GM23338 (cell line): ENCODE measurements at regions not wholly inside any gene's neighbourhood (a gene's known extent, or its start where the extent isn't known, plus 50 kb on each side); places are given as distances from the start of the nearest gene placed in this dataset.

Experiments
- CREB1 ChIP-seq: fragments of 250-450 bp; sonication (Bioruptor Pico); IDR thresholded peaks from 2 replicates; pipeline ENCODE4 v1.5.0; 2020; ENCODE audit warnings: low read depth, mild to moderate bottlenecking, moderate library complexity
- EZH2 ChIP-seq: fragments of 200-600 bp; sonication (generic); IDR thresholded peaks from one replicate; pipeline ENCODE4 v1.8.0; 2017; ENCODE audit warnings: antibody characterized with exemption, mild to moderate bottlenecking, low read depth; ENCODE audit not compliant: unreplicated experiment
- EZH2phosphoT487 ChIP-seq: fragments of 200-600 bp; sonication (generic); IDR thresholded peaks from one replicate; pipeline ENCODE4 v1.8.1; 2018; ENCODE audit warnings: antibody characterized with exemption; ENCODE audit not compliant: unreplicated experiment
- POLR2AphosphoS5 ChIP-seq: IDR thresholded peaks from 2 replicates; pipeline ENCODE4 v1.6.1; 2016; ENCODE audit warnings: antibody characterized with exemption, low read depth
- STAT1 ChIP-seq: IDR thresholded peaks from one replicate; pipeline ENCODE4 v1.6.1; 2016; ENCODE audit warnings: antibody characterized with exemption; ENCODE audit not compliant: unreplicated experiment
- ZNF331 ChIP-seq: fragments of 250-450 bp; sonication (Bioruptor Pico); IDR thresholded peaks from 2 replicates; pipeline ENCODE4 v1.5.0; 2020; ENCODE audit warnings: low read depth, mild to moderate bottlenecking, moderate library complexity
- TF ChIP-seq, protein P1 (sequence below), 2 experiments: fragments of 200-600 bp in 1 of 2; sonication (generic) in 1 of 2; conservative IDR thresholded peaks; 2 replicates each; pipeline versions ENCODE4 v1.5.1 to v1.6.1; 2016 to 2017; ENCODE audit warnings: antibody characterized with exemption in 2 of 2, low read depth in 2 of 2, mild to moderate bottlenecking in 2 of 2, moderate library complexity in 1 of 2
- TF ChIP-seq, protein P2 (sequence below): IDR thresholded peaks from 2 replicates; pipeline ENCODE4 v1.6.1; 2016; ENCODE audit warnings: antibody characterized with exemption
- TF ChIP-seq, protein P3 (sequence below): IDR thresholded peaks from one replicate; pipeline ENCODE4 v1.6.1; 2018; ENCODE audit warnings: antibody characterized with exemption; ENCODE audit not compliant: unreplicated experiment

DNA sequence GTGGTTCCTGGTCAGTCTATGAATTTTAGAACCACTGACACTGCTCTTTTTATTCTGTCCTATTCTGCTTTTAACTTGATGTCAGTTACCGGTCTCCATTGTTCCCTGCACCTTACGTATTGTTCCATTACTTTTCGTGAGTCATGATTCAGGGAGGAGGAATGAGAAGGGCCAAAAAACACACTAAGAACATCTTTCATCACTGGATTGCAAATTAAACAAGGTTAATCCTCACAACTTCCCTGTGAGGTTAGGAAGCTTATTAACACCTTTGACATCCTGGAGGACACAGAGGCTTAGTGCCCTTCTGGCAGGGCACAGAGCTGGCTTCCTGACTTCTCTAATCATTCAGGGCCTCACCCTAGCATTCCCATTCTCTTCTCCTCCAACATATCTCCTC lies 227.6 kb upstream of the SATB1 start:
- no peak for TF ChIP-seq CREB1
- TF ChIP-seq, protein P1, sequence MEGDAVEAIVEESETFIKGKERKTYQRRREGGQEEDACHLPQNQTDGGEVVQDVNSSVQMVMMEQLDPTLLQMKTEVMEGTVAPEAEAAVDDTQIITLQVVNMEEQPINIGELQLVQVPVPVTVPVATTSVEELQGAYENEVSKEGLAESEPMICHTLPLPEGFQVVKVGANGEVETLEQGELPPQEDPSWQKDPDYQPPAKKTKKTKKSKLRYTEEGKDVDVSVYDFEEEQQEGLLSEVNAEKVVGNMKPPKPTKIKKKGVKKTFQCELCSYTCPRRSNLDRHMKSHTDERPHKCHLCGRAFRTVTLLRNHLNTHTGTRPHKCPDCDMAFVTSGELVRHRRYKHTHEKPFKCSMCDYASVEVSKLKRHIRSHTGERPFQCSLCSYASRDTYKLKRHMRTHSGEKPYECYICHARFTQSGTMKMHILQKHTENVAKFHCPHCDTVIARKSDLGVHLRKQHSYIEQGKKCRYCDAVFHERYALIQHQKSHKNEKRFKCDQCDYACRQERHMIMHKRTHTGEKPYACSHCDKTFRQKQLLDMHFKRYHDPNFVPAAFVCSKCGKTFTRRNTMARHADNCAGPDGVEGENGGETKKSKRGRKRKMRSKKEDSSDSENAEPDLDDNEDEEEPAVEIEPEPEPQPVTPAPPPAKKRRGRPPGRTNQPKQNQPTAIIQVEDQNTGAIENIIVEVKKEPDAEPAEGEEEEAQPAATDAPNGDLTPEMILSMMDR (conservative IDR thresholded peaks at IDR 0.05; ENCODE audit: low read depth in 2 of 2) = no peak
- TF ChIP-seq EZH2 = no peak
- TF ChIP-seq POLR2AphosphoS5 = no peak
- TF ChIP-seq, protein P2, sequence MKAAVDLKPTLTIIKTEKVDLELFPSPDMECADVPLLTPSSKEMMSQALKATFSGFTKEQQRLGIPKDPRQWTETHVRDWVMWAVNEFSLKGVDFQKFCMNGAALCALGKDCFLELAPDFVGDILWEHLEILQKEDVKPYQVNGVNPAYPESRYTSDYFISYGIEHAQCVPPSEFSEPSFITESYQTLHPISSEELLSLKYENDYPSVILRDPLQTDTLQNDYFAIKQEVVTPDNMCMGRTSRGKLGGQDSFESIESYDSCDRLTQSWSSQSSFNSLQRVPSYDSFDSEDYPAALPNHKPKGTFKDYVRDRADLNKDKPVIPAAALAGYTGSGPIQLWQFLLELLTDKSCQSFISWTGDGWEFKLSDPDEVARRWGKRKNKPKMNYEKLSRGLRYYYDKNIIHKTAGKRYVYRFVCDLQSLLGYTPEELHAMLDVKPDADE = no peak
- TF ChIP-seq, protein P3, sequence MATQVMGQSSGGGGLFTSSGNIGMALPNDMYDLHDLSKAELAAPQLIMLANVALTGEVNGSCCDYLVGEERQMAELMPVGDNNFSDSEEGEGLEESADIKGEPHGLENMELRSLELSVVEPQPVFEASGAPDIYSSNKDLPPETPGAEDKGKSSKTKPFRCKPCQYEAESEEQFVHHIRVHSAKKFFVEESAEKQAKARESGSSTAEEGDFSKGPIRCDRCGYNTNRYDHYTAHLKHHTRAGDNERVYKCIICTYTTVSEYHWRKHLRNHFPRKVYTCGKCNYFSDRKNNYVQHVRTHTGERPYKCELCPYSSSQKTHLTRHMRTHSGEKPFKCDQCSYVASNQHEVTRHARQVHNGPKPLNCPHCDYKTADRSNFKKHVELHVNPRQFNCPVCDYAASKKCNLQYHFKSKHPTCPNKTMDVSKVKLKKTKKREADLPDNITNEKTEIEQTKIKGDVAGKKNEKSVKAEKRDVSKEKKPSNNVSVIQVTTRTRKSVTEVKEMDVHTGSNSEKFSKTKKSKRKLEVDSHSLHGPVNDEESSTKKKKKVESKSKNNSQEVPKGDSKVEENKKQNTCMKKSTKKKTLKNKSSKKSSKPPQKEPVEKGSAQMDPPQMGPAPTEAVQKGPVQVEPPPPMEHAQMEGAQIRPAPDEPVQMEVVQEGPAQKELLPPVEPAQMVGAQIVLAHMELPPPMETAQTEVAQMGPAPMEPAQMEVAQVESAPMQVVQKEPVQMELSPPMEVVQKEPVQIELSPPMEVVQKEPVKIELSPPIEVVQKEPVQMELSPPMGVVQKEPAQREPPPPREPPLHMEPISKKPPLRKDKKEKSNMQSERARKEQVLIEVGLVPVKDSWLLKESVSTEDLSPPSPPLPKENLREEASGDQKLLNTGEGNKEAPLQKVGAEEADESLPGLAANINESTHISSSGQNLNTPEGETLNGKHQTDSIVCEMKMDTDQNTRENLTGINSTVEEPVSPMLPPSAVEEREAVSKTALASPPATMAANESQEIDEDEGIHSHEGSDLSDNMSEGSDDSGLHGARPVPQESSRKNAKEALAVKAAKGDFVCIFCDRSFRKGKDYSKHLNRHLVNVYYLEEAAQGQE = no peak
- TF ChIP-seq STAT1 = no peak
- no peak for TF ChIP-seq EZH2phosphoT487
- no peak for TF ChIP-seq ZNF331 (CRISPR knock-in tag)
